Psoas muscle (tissue), 7 donors: ENCODE measurements at regions not wholly inside any gene's neighbourhood (a gene's known extent, or its start where the extent isn't known, plus 50 kb on each side); places are given as distances from the start of the nearest gene placed in this dataset.

ENCODE experiments used
- ATAC-seq, 4 donors: fragments of 200-7000 bp; cut with Tn5 transposase; one replicate each; pipeline ENCODE4 v1.9.1; 2020; ENCODE audit warnings: moderate library complexity in 3 of 4, mild to moderate bottlenecking in 2 of 4
- DNase-seq, 2 donors: peaks; one replicate each; pipeline ENCODE4 v3.0.0-alpha.2; 2020
- H3K27ac ChIP-seq: fragments of 200-600 bp; one replicate; pipeline ENCODE4 v1.8.0; 2022
- H3K27me3 ChIP-seq, 3 donors: fragments of 200-600 bp in 1 of 3; one replicate each; pipeline versions ENCODE4 v1.6.1 to v1.8.0; 2013 to 2022; ENCODE audit warnings: low read length in 2 of 3, mild to moderate bottlenecking in 2 of 3, moderate library complexity in 1 of 3; ENCODE audit not compliant: insufficient read depth in 3 of 3
- H3K36me3 ChIP-seq, 2 donors: fragments of 200-600 bp in 1 of 2; one replicate each; pipeline versions ENCODE4 v1.6.1 to v1.8.0; 2013 to 2022; ENCODE audit warnings: low read depth in 1 of 2, mild to moderate bottlenecking in 1 of 2, moderate library complexity in 1 of 2; ENCODE audit not compliant: insufficient read depth in 1 of 2
- H3K4me1 ChIP-seq: fragments of 200-600 bp; one replicate; pipeline ENCODE4 v1.8.0; 2022
- H3K4me3 ChIP-seq: fragments of 200-600 bp; one replicate; pipeline ENCODE4 v1.8.0; 2022; ENCODE audit warnings: mild to moderate bottlenecking
- H3K9me3 ChIP-seq: fragments of 200-600 bp; one replicate; pipeline ENCODE4 v1.8.0; 2022
- CTCF ChIP-seq: fragments of 200-600 bp; IDR thresholded peaks from one replicate; pipeline ENCODE4 v1.8.0; 2022; ENCODE audit warnings: antibody characterized with exemption
- WGBS, 3 donors: extraction: QIAGEN DNeasy Blood & Tissue Kit; methylation state at CpG; one replicate each; pipeline versions ENCODE4 v1.1.6 to v1.1.7; 2013; 5-methylcytosine and 5-hydroxymethylcytosine counted together
- intact Hi-C, 2 donors: fragments of 100-400 bp; cut with DNase I; formaldehyde crosslinking; loops; one replicate each; pipeline versions ENCODE4 v1.11.0 to v1.14.2; 2022
- donor health status: healthy with polysubstance abuse.
- donor health status: DM: no; HTN: no; CAD: no; lungs with moderate emphysema.
- donor health status: Bipolar disorder and iron deficiency.
- donor health status: healthy.
- donor health status: DM: yes; HTN: yes; CAD: no.
- donor health status: DM: no; HTN: no; CAD: no.
- donor health status: DM: yes; HTN: yes; CAD: no.

- no peak overlapping the region for H3K27ac ChIP-seq
- H3K27me3 ChIP-seq, result no peaks in the 10 kb centered on the region
- ATAC-seq (no peak), DNase-seq (no peak)
- TF ChIP-seq CTCF, result no peak
- H3K9me3 ChIP-seq, result no peaks in the 10 kb centered on the region
- H3K4me3 ChIP-seq, result no peak overlapping the region
- 39 to 59% (median 57%) methylated on average over 3 of the region's 3 CpGs for WGBS, 3 donors
- intact Hi-C loops, result no loop called here
- H3K36me3 ChIP-seq, result no peaks in the 10 kb centered on the region
- no peaks in the 10 kb centered on the region for H3K4me1 ChIP-seq
These were observed 1746.4 kb upstream of the PCDH7 start for GRCh38 chr4:28973587-28974350.

GRCh38 chr4:28976369-28976768 is 1743.8 kb upstream of the PCDH7 start:
- TF ChIP-seq CTCF, result no peak
- Histone ChIP-seq H3K4me1 (no peaks in the 10 kb centered on the region), H3K27ac (no peak overlapping the region), H3K4me3 (no peak overlapping the region), H3K27me3 (no peaks in the 10 kb centered on the region), H3K36me3 (no peaks in the 10 kb centered on the region), H3K9me3 (no peaks in the 10 kb centered on the region)
- 68 to 89% (median 85%) methylated on average over 1 of the region's 1 CpG for WGBS, 3 donors
- ATAC-seq, result no peak
- no peak for DNase-seq
- intact Hi-C loops, result no loop called here

- H3K9me3 ChIP-seq, result no peaks in the 10 kb centered on the region
- H3K36me3 ChIP-seq, result no peaks in the 10 kb centered on the region
- TF ChIP-seq CTCF, result no peak
- no peak for DNase-seq
- H3K27me3 ChIP-seq, result no peaks in the 10 kb centered on the region
- no peaks in the 10 kb centered on the region for H3K4me1 ChIP-seq
- H3K27ac ChIP-seq, result no peak overlapping the region
- intact Hi-C loops, result no loop called here
- ATAC-seq, result no peak
- no peak overlapping the region for H3K4me3 ChIP-seq
These were observed 1718.0 kb upstream of the PCDH7 start for GRCh38 chr4:29002151-29002550.

- ATAC-seq (no peak), DNase-seq (no peak)
- Histone ChIP-seq H3K36me3 (no peaks in the 10 kb centered on the region), H3K27ac (no peak overlapping the region), H3K4me3 (no peak overlapping the region), H3K9me3 (no peaks in the 10 kb centered on the region), H3K4me1 (no peaks in the 10 kb centered on the region), H3K27me3 (no peaks in the 10 kb centered on the region)
- intact Hi-C loops, result no loop called here
- TF ChIP-seq CTCF, result no peak
- WGBS, 3 donors, result 74 to 83% (median 81%) methylated on average over 4 of the region's 4 CpGs
These were observed 1714.3 kb upstream of the PCDH7 start for GRCh38 chr4:29005838-29006237.

GRCh38 chr4:29009908-29010307 is 1710.3 kb upstream of the PCDH7 start:
- no peaks in the 10 kb centered on the region for H3K36me3 ChIP-seq
- peaks cover 3% of the 10 kb centered on the region for H3K9me3 ChIP-seq
- H3K4me3 ChIP-seq, result no peak overlapping the region
- ATAC-seq (no peak), DNase-seq (no peak)
- no peaks in the 10 kb centered on the region for H3K4me1 ChIP-seq
- no peak for TF ChIP-seq CTCF
- intact Hi-C loops, result no loop called here
- H3K27me3 ChIP-seq, result no peaks in the 10 kb centered on the region
- H3K27ac ChIP-seq, result no peak overlapping the region
- 48 to 57% (median 53%) methylated on average over 5 of the region's 5 CpGs for WGBS, 3 donors
